PC-3 (cell line): ENCODE measurements at regions not wholly inside any gene's neighbourhood (a gene's known extent, or its start where the extent isn't known, plus 50 kb on each side); places are given as distances from the start of the nearest gene placed in this dataset.

Source experiments
- EZH2 ChIP-seq: fragments of 300-600 bp; sonication (generic); IDR thresholded peaks from one replicate; pipeline ENCODE4 v1.6.1; 2017; ENCODE audit warnings: antibody characterized with exemption, mild to moderate bottlenecking, low read length; ENCODE audit not compliant: unreplicated experiment
- TF ChIP-seq, protein P1 (sequence below): fragments of 300-600 bp; sonication (generic); conservative IDR thresholded peaks from 2 replicates; pipeline ENCODE4 v1.5.1; 2017; ENCODE audit warnings: antibody characterized with exemption, low read depth, mild to moderate bottlenecking, low read length

DNA sequence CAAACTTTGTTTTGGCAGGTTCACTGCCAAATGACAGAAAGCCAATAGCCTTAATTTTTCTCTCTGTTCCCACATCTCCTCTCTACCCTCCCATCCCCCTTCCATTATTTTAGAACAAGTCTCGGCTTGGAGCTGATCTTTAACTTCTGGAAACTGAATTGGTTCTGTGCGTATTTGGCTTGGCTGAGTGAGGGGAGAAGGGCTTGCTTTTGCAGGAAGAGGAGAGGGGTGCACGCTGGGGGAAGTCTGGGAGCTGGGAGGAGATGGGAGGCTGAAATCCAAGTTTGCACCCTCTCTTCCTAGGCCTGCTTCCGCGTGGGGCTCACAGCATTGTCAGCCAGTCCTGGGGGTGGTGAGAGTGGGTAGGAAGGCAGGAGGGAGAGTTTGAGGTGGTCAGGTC is 176.1 kb upstream of the SPRED2 start:
- TF ChIP-seq, protein P1, sequence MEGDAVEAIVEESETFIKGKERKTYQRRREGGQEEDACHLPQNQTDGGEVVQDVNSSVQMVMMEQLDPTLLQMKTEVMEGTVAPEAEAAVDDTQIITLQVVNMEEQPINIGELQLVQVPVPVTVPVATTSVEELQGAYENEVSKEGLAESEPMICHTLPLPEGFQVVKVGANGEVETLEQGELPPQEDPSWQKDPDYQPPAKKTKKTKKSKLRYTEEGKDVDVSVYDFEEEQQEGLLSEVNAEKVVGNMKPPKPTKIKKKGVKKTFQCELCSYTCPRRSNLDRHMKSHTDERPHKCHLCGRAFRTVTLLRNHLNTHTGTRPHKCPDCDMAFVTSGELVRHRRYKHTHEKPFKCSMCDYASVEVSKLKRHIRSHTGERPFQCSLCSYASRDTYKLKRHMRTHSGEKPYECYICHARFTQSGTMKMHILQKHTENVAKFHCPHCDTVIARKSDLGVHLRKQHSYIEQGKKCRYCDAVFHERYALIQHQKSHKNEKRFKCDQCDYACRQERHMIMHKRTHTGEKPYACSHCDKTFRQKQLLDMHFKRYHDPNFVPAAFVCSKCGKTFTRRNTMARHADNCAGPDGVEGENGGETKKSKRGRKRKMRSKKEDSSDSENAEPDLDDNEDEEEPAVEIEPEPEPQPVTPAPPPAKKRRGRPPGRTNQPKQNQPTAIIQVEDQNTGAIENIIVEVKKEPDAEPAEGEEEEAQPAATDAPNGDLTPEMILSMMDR, result no peak
- no peak for TF ChIP-seq EZH2
